ENCODE measurements at regions not wholly inside any gene's neighbourhood (a gene's known extent, or its start where the extent isn't known, plus 50 kb on each side); places are given as distances from the start of the nearest gene placed in this dataset.

GRCh38 chr9:7968687-7969086 lies 169.1 kb upstream of the DMAC1 start:
- TF ChIP-seq POLR2A (IDR thresholded peaks at IDR 0.05) (no peak), CTCF (IDR thresholded peaks at IDR 0.05) (no peak)
